OCI-LY3 (cell line): ENCODE measurements at regions not wholly inside any gene's neighbourhood (a gene's known extent, or its start where the extent isn't known, plus 50 kb on each side); places are given as distances from the start of the nearest gene placed in this dataset.
A peak's percentile ranks its signal among the peaks of the same experiment; 100 is the strongest.

Experiments used
- H2AFZ ChIP-seq: fragments of 200-600, 300-600 bp; shearing (Covaris generic); 2 replicates; pipeline ENCODE4 v1.6.0; 2014; ENCODE audit warnings: antibody characterized with exemption, low read depth, low read length
- H3K27ac ChIP-seq: fragments of 200-600, 300-600 bp; sonication (generic); 2 replicates; pipeline ENCODE4 v1.5.1; 2014; ENCODE audit warnings: mild to moderate bottlenecking, low read length, moderate library complexity, mixed read lengths
- H3K27me3 ChIP-seq: fragments of 200-600, 300-600 bp; sonication (generic); 2 replicates; pipeline ENCODE4 v1.6.1; 2014; ENCODE audit warnings: low read depth, low read length, mixed read lengths
- H3K36me3 ChIP-seq: fragments of 200-600, 300-600 bp; sonication (generic); replicated peaks from 2 replicates; pipeline ENCODE3; 2014; ENCODE audit warnings: low read depth, low read length, mixed read lengths
- H3K4me1 ChIP-seq: fragments of 300-600, 200-600 bp; sonication (generic); 2 replicates; pipeline ENCODE4 v1.6.1; 2014; ENCODE audit warnings: low read length, mixed read lengths
- H3K4me2 ChIP-seq: fragments of 200-600, 300-600 bp; sonication (generic); 2 replicates; pipeline ENCODE4 v1.6.1; 2014; ENCODE audit warnings: low read length, mixed read lengths
- H3K4me3 ChIP-seq: fragments of 300-600, 200-600 bp; sonication (generic); 2 replicates; pipeline ENCODE4 v1.5.1; 2014; ENCODE audit warnings: antibody characterized with exemption, mild to moderate bottlenecking, low read length, moderate library complexity
- H3K79me2 ChIP-seq: fragments of 300-600, 200-600 bp; shearing (Covaris generic); 2 replicates; pipeline ENCODE4 v1.6.1; 2014; ENCODE audit warnings: mild to moderate bottlenecking, low read length, mixed read lengths
- H3K9ac ChIP-seq: fragments of 300-600, 200-600 bp; shearing (Covaris generic); 2 replicates; pipeline ENCODE4 v1.6.0; 2014; ENCODE audit warnings: mild to moderate bottlenecking, low read length, moderate library complexity
- H3K9me3 ChIP-seq: fragments of 200-600, 300-600 bp; shearing (Covaris generic); 2 replicates; pipeline ENCODE4 v1.6.1; 2014; ENCODE audit warnings: low read length, mixed read lengths; ENCODE audit not compliant: insufficient read depth
- H4K20me1 ChIP-seq: fragments of 200-600, 300-600 bp; sonication (generic); 2 replicates; pipeline ENCODE4 v1.6.1; 2016; ENCODE audit warnings: low read length, mixed read lengths; ENCODE audit not compliant: insufficient read depth
- EZH2phosphoT487 ChIP-seq: fragments of 200-600 bp; shearing (Covaris generic); IDR thresholded peaks from 2 replicates; pipeline ENCODE4 v1.6.1; 2018; ENCODE audit warnings: antibody characterized with exemption, mixed run types, low read depth
- TF ChIP-seq, protein P1 (sequence below): fragments of 200-600, 300-600 bp; sonication (generic); IDR thresholded peaks from 2 replicates; pipeline ENCODE4 v1.5.1; 2014; ENCODE audit warnings: antibody characterized with exemption, low read length, low read depth

DNA sequence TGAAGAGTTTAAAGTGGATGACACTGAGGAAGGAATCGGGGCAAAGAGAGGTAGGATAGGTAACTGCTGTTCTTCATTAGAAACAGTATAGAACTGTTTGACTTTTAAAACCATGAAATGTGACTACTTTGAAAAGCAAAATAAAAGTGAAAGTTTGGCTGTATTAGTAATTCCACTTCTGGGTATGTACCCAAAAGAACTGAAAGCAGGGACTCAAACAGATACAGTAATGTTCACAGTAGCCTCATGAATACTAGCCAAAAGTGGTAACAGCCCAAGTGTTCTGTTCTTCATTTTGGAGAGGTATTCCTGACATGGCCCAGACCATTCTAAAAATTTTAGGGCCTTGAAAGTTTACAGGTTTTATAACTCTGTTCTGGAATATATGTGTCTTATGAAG is 1055.4 kb downstream of the TBL1XR1 start:
- no peak overlapping the region for H3K9ac ChIP-seq
- H3K4me3 ChIP-seq = no peak overlapping the region
- no peak overlapping the region for H3K27ac ChIP-seq
- TF ChIP-seq, protein P1, sequence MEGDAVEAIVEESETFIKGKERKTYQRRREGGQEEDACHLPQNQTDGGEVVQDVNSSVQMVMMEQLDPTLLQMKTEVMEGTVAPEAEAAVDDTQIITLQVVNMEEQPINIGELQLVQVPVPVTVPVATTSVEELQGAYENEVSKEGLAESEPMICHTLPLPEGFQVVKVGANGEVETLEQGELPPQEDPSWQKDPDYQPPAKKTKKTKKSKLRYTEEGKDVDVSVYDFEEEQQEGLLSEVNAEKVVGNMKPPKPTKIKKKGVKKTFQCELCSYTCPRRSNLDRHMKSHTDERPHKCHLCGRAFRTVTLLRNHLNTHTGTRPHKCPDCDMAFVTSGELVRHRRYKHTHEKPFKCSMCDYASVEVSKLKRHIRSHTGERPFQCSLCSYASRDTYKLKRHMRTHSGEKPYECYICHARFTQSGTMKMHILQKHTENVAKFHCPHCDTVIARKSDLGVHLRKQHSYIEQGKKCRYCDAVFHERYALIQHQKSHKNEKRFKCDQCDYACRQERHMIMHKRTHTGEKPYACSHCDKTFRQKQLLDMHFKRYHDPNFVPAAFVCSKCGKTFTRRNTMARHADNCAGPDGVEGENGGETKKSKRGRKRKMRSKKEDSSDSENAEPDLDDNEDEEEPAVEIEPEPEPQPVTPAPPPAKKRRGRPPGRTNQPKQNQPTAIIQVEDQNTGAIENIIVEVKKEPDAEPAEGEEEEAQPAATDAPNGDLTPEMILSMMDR = no peak
- no peak for TF ChIP-seq EZH2phosphoT487
- no peaks in the 10 kb centered on the region for H3K27me3 ChIP-seq
- H3K9me3 ChIP-seq = no peaks in the 10 kb centered on the region
- H3K36me3 ChIP-seq = no peaks in the 10 kb centered on the region
- H3K4me1 ChIP-seq = peaks cover 8% of the 10 kb centered on the region; the same call in 1 of the 2 replicates
- H3K79me2 ChIP-seq = no peaks in the 10 kb centered on the region
- H2AFZ ChIP-seq = no peak overlapping the region
- peak overlapping the region; percentile 13; the same call in 1 of the 2 replicates for H3K4me2 ChIP-seq
- H4K20me1 ChIP-seq = no peaks in the 10 kb centered on the region

DNA sequence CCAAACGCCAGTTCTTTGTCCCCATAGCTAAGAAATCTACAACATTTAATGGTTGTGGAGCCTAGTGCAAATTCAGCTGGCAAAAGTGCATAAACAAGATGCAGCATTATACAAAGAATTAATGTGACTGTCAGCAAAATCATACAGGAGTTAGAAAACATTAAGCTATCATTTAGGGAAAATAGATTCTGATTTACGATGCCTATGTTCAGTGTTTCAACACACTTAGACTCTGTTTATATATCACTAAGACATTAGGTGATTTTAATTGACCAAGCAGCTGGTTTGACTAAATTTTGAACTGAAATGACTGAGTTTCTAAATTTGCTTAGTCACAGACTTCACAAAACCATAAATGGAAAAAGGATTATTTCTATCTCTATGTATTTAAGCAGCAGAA is 1076.8 kb downstream of the TBL1XR1 start:
- H3K4me3 ChIP-seq = no peak overlapping the region
- H3K9me3 ChIP-seq = no peaks in the 10 kb centered on the region
- H3K27me3 ChIP-seq = no peaks in the 10 kb centered on the region
- H3K4me2 ChIP-seq = no peak overlapping the region
- no peaks in the 10 kb centered on the region for H3K79me2 ChIP-seq
- no peaks in the 10 kb centered on the region for H3K4me1 ChIP-seq
- no peak overlapping the region for H3K27ac ChIP-seq
- H3K9ac ChIP-seq = no peak overlapping the region
- no peaks in the 10 kb centered on the region for H4K20me1 ChIP-seq
- TF ChIP-seq EZH2phosphoT487 = no peak
- TF ChIP-seq, protein P1 = no peak
- no peak overlapping the region for H2AFZ ChIP-seq
- H3K36me3 ChIP-seq = no peaks in the 10 kb centered on the region

GRCh38 chr3:176119826-176120225 is 1077.5 kb downstream of the TBL1XR1 start:
- Histone ChIP-seq H4K20me1 (no peaks in the 10 kb centered on the region), H3K27ac (no peak overlapping the region), H3K4me3 (no peak overlapping the region)

DNA sequence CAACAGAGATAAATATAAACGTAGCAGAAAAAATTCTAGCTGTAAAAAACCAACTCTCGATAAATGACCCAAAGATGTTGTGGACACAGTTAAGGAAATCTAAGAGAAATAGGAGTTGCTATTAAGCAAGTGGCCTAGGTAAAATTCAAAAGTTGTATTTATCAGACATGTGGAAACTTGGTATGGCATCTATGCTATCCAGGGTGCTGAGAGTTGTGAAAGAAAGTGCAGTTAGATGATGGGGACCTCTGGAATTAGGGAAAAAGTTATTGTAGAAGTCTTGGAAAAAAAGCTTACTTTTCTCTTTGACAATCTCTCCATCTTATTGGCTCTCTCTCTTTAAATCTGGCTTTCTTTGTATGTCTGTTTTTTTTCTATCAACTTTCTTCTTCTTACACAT is 1090.9 kb downstream of the TBL1XR1 start:
- H3K4me2 ChIP-seq = no peak overlapping the region
- no peak overlapping the region for H2AFZ ChIP-seq
- no peak overlapping the region for H3K9ac ChIP-seq
- H4K20me1 ChIP-seq = no peaks in the 10 kb centered on the region
- H3K36me3 ChIP-seq = no peaks in the 10 kb centered on the region
- H3K4me3 ChIP-seq = no peak overlapping the region
- H3K79me2 ChIP-seq = no peaks in the 10 kb centered on the region
- no peaks in the 10 kb centered on the region for H3K9me3 ChIP-seq
- no peaks in the 10 kb centered on the region for H3K27me3 ChIP-seq
- H3K27ac ChIP-seq = no peak overlapping the region
- no peak for TF ChIP-seq EZH2phosphoT487
- TF ChIP-seq, protein P1 = no peak
- no peaks in the 10 kb centered on the region for H3K4me1 ChIP-seq

More at GRCh38 chr3:176119826-176120225, 1077.5 kb downstream of the TBL1XR1 start:
- H3K9ac ChIP-seq = no peak overlapping the region
- no peaks in the 10 kb centered on the region for H3K9me3 ChIP-seq
- H3K27me3 ChIP-seq = no peaks in the 10 kb centered on the region
- no peak overlapping the region for H2AFZ ChIP-seq
- no peaks in the 10 kb centered on the region for H3K4me1 ChIP-seq
- no peak overlapping the region for H3K4me2 ChIP-seq
- H3K36me3 ChIP-seq = no peaks in the 10 kb centered on the region
- TF ChIP-seq, protein P1 = no peak
- TF ChIP-seq EZH2phosphoT487 = no peak
- no peaks in the 10 kb centered on the region for H3K79me2 ChIP-seq
